BLaER1 treated with 17β-estradiol and CSF1 and Interleukin-3, amounts not matched to agents 10 nM and 100 nM (cell line): ENCODE measurements at regions not wholly inside any gene's neighbourhood (a gene's known extent, or its start where the extent isn't known, plus 50 kb on each side); places are given as distances from the start of the nearest gene placed in this dataset.

Experiments
- H3K27ac ChIP-seq, 11 experiments: shearing (Covaris generic); formaldehyde crosslinking; 2 replicates each; pipeline ENCODE4 v1.8.1; 2022
- H3K27me3 ChIP-seq, 11 experiments: shearing (Covaris generic); formaldehyde crosslinking; 2 replicates each; pipeline ENCODE4 v1.8.1; 2022
- H3K36me3 ChIP-seq, 11 experiments: shearing (Covaris generic); formaldehyde crosslinking; 2 replicates each; pipeline ENCODE4 v1.8.1; 2022
- H3K4me1 ChIP-seq, 10 experiments: shearing (Covaris generic); formaldehyde crosslinking; 2 replicates each; pipeline ENCODE4 v1.8.1; 2022
- H3K4me2 ChIP-seq, 11 experiments: shearing (Covaris generic); formaldehyde crosslinking; 2 replicates each; pipeline ENCODE4 v1.8.1; 2022
- H3K4me3 ChIP-seq, 10 experiments: shearing (Covaris generic); formaldehyde crosslinking; 2 replicates each; pipeline ENCODE4 v1.8.1; 2022
- H3K9ac ChIP-seq, 11 experiments: shearing (Covaris generic); formaldehyde crosslinking; 2 replicates each; pipeline ENCODE4 v1.8.1; 2022
- H3K9me3 ChIP-seq, 11 experiments: shearing (Covaris generic); formaldehyde crosslinking; replicated peaks in 1 of 11; 2 replicates each; pipeline ENCODE4 v1.8.1; 2022
- H4K20me1 ChIP-seq, 11 experiments: shearing (Covaris generic); formaldehyde crosslinking; 2 replicates each; pipeline ENCODE4 v1.8.1; 2022
- Cebpa-rat ChIP-seq, 11 experiments: shearing (Covaris generic); IDR thresholded peaks; 2 replicates each; pipeline ENCODE4 v1.8.1; 2022

- Histone ChIP-seq H4K20me1 (no peaks in the 10 kb centered on the region), H3K4me1 (no peaks in the 10 kb centered on the region), H3K4me2 (no peak overlapping the region), H3K4me3 (no peak overlapping the region), H3K9ac (no peak overlapping the region), H3K27ac (no peak overlapping the region), H3K9me3 (no peaks in the 10 kb centered on the region), H3K27me3 (no peaks in the 10 kb centered on the region), H3K36me3 (no peaks in the 10 kb centered on the region)
- TF ChIP-seq Cebpa-rat (IDR thresholded peaks at IDR 0.05) = no peak
These were observed 344.0 kb upstream of the FAT3 start for GRCh38 chr11:91880660-91881059.

GRCh38 chr11:91876746-91877145 is 347.9 kb upstream of the FAT3 start:
- TF ChIP-seq Cebpa-rat (IDR thresholded peaks at IDR 0.05) = no peak
- no peaks in the 10 kb centered on the region for H4K20me1 ChIP-seq
- peaks cover 0 to 5% (median 3%) of the 10 kb centered on the region in 10 experiments; a peak in 10 of 20 replicates for H3K4me1 ChIP-seq
- H3K9me3 ChIP-seq = no peaks in the 10 kb centered on the region
- H3K4me2 ChIP-seq = no peak overlapping the region
- no peak overlapping the region for H3K9ac ChIP-seq
- no peak overlapping the region for H3K27ac ChIP-seq
- no peaks in the 10 kb centered on the region for H3K36me3 ChIP-seq
- no peaks in the 10 kb centered on the region for H3K27me3 ChIP-seq
- no peak overlapping the region for H3K4me3 ChIP-seq

- Histone ChIP-seq H3K4me2 (peak overlapping the region in 4 of 11 experiments; percentile 20 to 61 (median 26); a peak in 7 of 22 replicates), H3K9me3 (no peaks in the 10 kb centered on the region), H4K20me1 (no peaks in the 10 kb centered on the region), H3K27ac (no peak overlapping the region), H3K36me3 (no peaks in the 10 kb centered on the region), H3K4me3 (no peak overlapping the region), H3K4me1 (peaks cover 0 to 13% (median 7%) of the 10 kb centered on the region in 10 experiments; a peak in 11 of 20 replicates), H3K9ac (no peak overlapping the region), H3K27me3 (no peaks in the 10 kb centered on the region)
- TF ChIP-seq Cebpa-rat (IDR thresholded peaks at IDR 0.05) = no peak
These were observed 352.4 kb upstream of the FAT3 start for GRCh38 chr11:91872243-91872642.

GRCh38 chr11:91871791-91872190 is 352.8 kb upstream of the FAT3 start:
- no peak for TF ChIP-seq Cebpa-rat (IDR thresholded peaks at IDR 0.05)
- Histone ChIP-seq H3K4me2 (peak overlapping the region in 6 of 11 experiments; percentile 16 to 61 (median 26); a peak in 11 of 22 replicates), H3K4me3 (no peak overlapping the region), H3K4me1 (peaks cover 0 to 13% (median 7%) of the 10 kb centered on the region in 10 experiments; a peak in 11 of 20 replicates), H3K9me3 (no peaks in the 10 kb centered on the region), H4K20me1 (no peaks in the 10 kb centered on the region), H3K27me3 (no peaks in the 10 kb centered on the region), H3K36me3 (no peaks in the 10 kb centered on the region), H3K9ac (no peak overlapping the region), H3K27ac (no peak overlapping the region)

GRCh38 chr11:91871048-91871447 is 353.6 kb upstream of the FAT3 start:
- no peaks in the 10 kb centered on the region for H3K9me3 ChIP-seq
- no peaks in the 10 kb centered on the region for H4K20me1 ChIP-seq
- peaks cover 0 to 13% (median 7%) of the 10 kb centered on the region in 10 experiments; a peak in 11 of 20 replicates for H3K4me1 ChIP-seq
- TF ChIP-seq Cebpa-rat (IDR thresholded peaks at IDR 0.05) = no peak
- no peaks in the 10 kb centered on the region for H3K36me3 ChIP-seq
- H3K27ac ChIP-seq = no peak overlapping the region
- no peak overlapping the region for H3K4me3 ChIP-seq
- no peak overlapping the region for H3K9ac ChIP-seq
- H3K4me2 ChIP-seq = peak overlapping the region in 4 of 11 experiments; percentile 20 to 61 (median 26); a peak in 6 of 22 replicates
- no peaks in the 10 kb centered on the region for H3K27me3 ChIP-seq

GRCh38 chr11:91869686-91870085 is 354.9 kb upstream of the FAT3 start:
- Histone ChIP-seq H3K36me3 (no peaks in the 10 kb centered on the region), H3K4me1 (peaks cover 0 to 13% (median 7%) of the 10 kb centered on the region in 10 experiments; a peak in 11 of 20 replicates), H3K4me2 (no peak overlapping the region), H3K9ac (no peak overlapping the region), H4K20me1 (no peaks in the 10 kb centered on the region), H3K27ac (no peak overlapping the region), H3K27me3 (no peaks in the 10 kb centered on the region), H3K4me3 (no peak overlapping the region), H3K9me3 (no peaks in the 10 kb centered on the region)
- no peak for TF ChIP-seq Cebpa-rat (IDR thresholded peaks at IDR 0.05)

- H3K4me2 ChIP-seq = no peak overlapping the region
- peaks cover 0 to 7% (median 3%) of the 10 kb centered on the region in 10 experiments; a peak in 11 of 20 replicates for H3K4me1 ChIP-seq
- H3K9ac ChIP-seq = no peak overlapping the region
- H3K36me3 ChIP-seq = no peaks in the 10 kb centered on the region
- H3K9me3 ChIP-seq = no peaks in the 10 kb centered on the region
- no peak for TF ChIP-seq Cebpa-rat (IDR thresholded peaks at IDR 0.05)
- no peaks in the 10 kb centered on the region for H4K20me1 ChIP-seq
- H3K27me3 ChIP-seq = no peaks in the 10 kb centered on the region
- no peak overlapping the region for H3K27ac ChIP-seq
- H3K4me3 ChIP-seq = no peak overlapping the region
These were observed 358.0 kb upstream of the FAT3 start for GRCh38 chr11:91866642-91867041.

GRCh38 chr11:91860661-91861060 is 364.0 kb upstream of the FAT3 start:
- no peaks in the 10 kb centered on the region for H3K4me1 ChIP-seq
- no peaks in the 10 kb centered on the region for H3K36me3 ChIP-seq
- no peaks in the 10 kb centered on the region for H3K9me3 ChIP-seq
- no peak for TF ChIP-seq Cebpa-rat (IDR thresholded peaks at IDR 0.05)
- H3K9ac ChIP-seq = no peak overlapping the region
- no peak overlapping the region for H3K4me3 ChIP-seq
- H3K4me2 ChIP-seq = no peak overlapping the region
- no peaks in the 10 kb centered on the region for H4K20me1 ChIP-seq
- no peak overlapping the region for H3K27ac ChIP-seq
- no peaks in the 10 kb centered on the region; a peak in 1 of 22 replicates for H3K27me3 ChIP-seq

GRCh38 chr11:91859666-91860065 is 365.0 kb upstream of the FAT3 start:
- Histone ChIP-seq H3K4me3 (no peak overlapping the region), H3K4me2 (no peak overlapping the region), H3K27me3 (no peaks in the 10 kb centered on the region; a peak in 1 of 22 replicates), H3K4me1 (no peaks in the 10 kb centered on the region), H3K36me3 (no peaks in the 10 kb centered on the region), H4K20me1 (no peaks in the 10 kb centered on the region), H3K9me3 (no peaks in the 10 kb centered on the region), H3K27ac (no peak overlapping the region), H3K9ac (no peak overlapping the region)
- TF ChIP-seq Cebpa-rat (IDR thresholded peaks at IDR 0.05) = no peak

GRCh38 chr11:91857179-91857578 is 367.4 kb upstream of the FAT3 start:
- Histone ChIP-seq H3K4me3 (no peak overlapping the region), H3K27ac (no peak overlapping the region), H3K9me3 (no peaks in the 10 kb centered on the region), H3K4me2 (no peak overlapping the region), H3K9ac (no peak overlapping the region), H4K20me1 (no peaks in the 10 kb centered on the region), H3K36me3 (no peaks in the 10 kb centered on the region), H3K27me3 (no peaks in the 10 kb centered on the region; a peak in 1 of 22 replicates), H3K4me1 (no peaks in the 10 kb centered on the region)
- TF ChIP-seq Cebpa-rat (IDR thresholded peaks at IDR 0.05) = no peak
